CD4-positive, alpha-beta memory T cell (primary cell): ENCODE measurements at regions not wholly inside any gene's neighbourhood (a gene's known extent, or its start where the extent isn't known, plus 50 kb on each side); places are given as distances from the start of the nearest gene placed in this dataset.

Experiments used
- CTCF ChIA-PET: fragments of 350-600 bp; sonication (Branson Sonifier 250); formaldehyde crosslinking; loops from one replicate; lab custom pipeline; 2021; ENCODE audit warnings: inconsistent platforms; ENCODE audit not compliant: partially characterized antibody; lab: Charles Lee
- POLR2A ChIA-PET: fragments of 350-600 bp; sonication (Branson Sonifier 250); formaldehyde crosslinking; loops from one replicate; lab custom pipeline; 2021; ENCODE audit not compliant: partially characterized antibody; lab: Charles Lee
- DNase-seq, 5 donors: peaks; one replicate each; pipeline versions ENCODE4 v3.0.0 to v3.0.0-alpha.2; 2020 to 2022; ENCODE audit warnings: mixed read lengths in 1 of 5
- H3K27ac ChIP-seq: one replicate; pipeline ENCODE4 v1.7.0; 2013; ENCODE audit warnings: low read depth, low read length
- H3K27me3 ChIP-seq: 2 replicates; pipeline ENCODE4 v1.7.0; 2013; ENCODE audit warnings: mild to moderate bottlenecking, low read length, moderate library complexity; ENCODE audit not compliant: insufficient read depth
- H3K36me3 ChIP-seq: 2 replicates; pipeline ENCODE4 v1.7.0; 2013; ENCODE audit warnings: mild to moderate bottlenecking, low read length, moderate library complexity; ENCODE audit not compliant: insufficient read depth
- H3K4me1 ChIP-seq: 2 replicates; pipeline ENCODE4 v1.7.0; 2013; ENCODE audit warnings: mild to moderate bottlenecking, low read length, moderate library complexity; ENCODE audit not compliant: insufficient read depth
- H3K4me3 ChIP-seq, 2 donors: one replicate each; pipeline ENCODE4 v1.7.0; 2013; ENCODE audit warnings: low read length in 2 of 2, mild to moderate bottlenecking in 1 of 2
- H3K9me3 ChIP-seq, 2 donors: one replicate each; pipeline ENCODE4 v1.7.0; 2013; ENCODE audit warnings: low read length in 2 of 2, control low read depth in 1 of 2; ENCODE audit not compliant: control insufficient read depth in 1 of 2
- H3K27ac Mint-ChIP-seq, 7 donors: one replicate each; pipeline ENCODE4 v1.8.0; 2020 to 2021; ENCODE audit warnings: mixed read lengths in 7 of 7, mild to moderate bottlenecking in 6 of 7, inconsistent platforms in 3 of 7, moderate library complexity in 3 of 7
- H3K27me3 Mint-ChIP-seq, 2 donors: one replicate each; pipeline ENCODE4 v1.8.0; 2020 to 2021; ENCODE audit warnings: mixed read lengths in 2 of 2
- H3K36me3 Mint-ChIP-seq, 2 donors: one replicate each; pipeline ENCODE4 v1.8.0; 2020 to 2021; ENCODE audit warnings: mixed read lengths in 2 of 2, inconsistent platforms in 1 of 2, mild to moderate bottlenecking in 1 of 2
- H3K4me1 Mint-ChIP-seq, 4 donors: one replicate each; pipeline ENCODE4 v1.8.0; 2020 to 2021; ENCODE audit warnings: mixed read lengths in 4 of 4, mild to moderate bottlenecking in 1 of 4
- H3K4me3 Mint-ChIP-seq, 8 donors: one replicate each; pipeline ENCODE4 v1.8.0; 2020 to 2021; ENCODE audit warnings: mixed read lengths in 8 of 8, mild to moderate bottlenecking in 7 of 8, moderate library complexity in 6 of 8, inconsistent platforms in 3 of 8
- H3K9me3 Mint-ChIP-seq, 8 donors: one replicate each; pipeline ENCODE4 v1.8.0; 2020 to 2021; ENCODE audit warnings: mixed read lengths in 8 of 8, mild to moderate bottlenecking in 5 of 8, inconsistent platforms in 3 of 8, moderate library complexity in 1 of 8
- intact Hi-C: fragments of 100-400 bp; cut with micrococcal nuclease; formaldehyde crosslinking; loops from one replicate; pipeline ENCODE4 v1.15.1; 2023

DNA sequence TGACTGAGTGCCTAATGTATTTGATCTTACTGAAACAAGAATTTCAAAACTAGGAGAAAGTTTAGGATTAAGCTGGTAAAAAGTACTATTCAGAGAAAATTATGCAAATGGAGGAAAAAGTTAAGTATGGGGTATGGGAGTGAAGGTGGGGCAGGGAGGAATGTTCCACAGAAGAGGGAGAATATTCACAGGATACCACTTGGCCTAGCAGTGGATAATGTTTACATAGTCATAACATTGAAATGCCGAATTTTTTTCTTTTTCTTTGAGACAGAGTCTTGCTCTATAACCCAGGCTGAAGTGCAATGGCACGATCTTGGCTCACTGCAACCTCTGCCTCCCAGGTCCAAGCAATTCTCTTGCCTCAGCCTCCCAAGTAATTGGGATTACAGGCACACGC is 61.2 kb upstream of the LMNB1 start:
- CTCF ChIA-PET, result interaction anchor here (0.7 kb wide), 1 partner anchor 64 kb away, joined by 3 read pairs; no protein-coding TSS in a partner anchor
- POLR2A ChIA-PET, result no interaction called here
- Histone ChIP-seq H3K27me3 (no peaks in the 10 kb centered on the region), H3K9me3 (no peaks in the 10 kb centered on the region), H3K4me1 (peaks cover 4% of the 10 kb centered on the region), H3K27ac (no peak overlapping the region), H3K36me3 (no peaks in the 10 kb centered on the region), H3K4me3 (no peak overlapping the region)
- Mint-ChIP-seq H3K27me3 (peaks cover 3% of the 10 kb centered on the region in 2 donors), H3K27ac (no peak overlapping the region), H3K4me1 (peaks cover 0 to 5% (median 4%) of the 10 kb centered on the region in 4 donors), H3K4me3 (no peak overlapping the region), H3K36me3 (no peaks in the 10 kb centered on the region), H3K9me3 (peaks cover 0 to 2% (median 0%) of the 10 kb centered on the region in 8 donors)
- DNase-seq, result no peak
- intact Hi-C loops, result no loop called here

DNA sequence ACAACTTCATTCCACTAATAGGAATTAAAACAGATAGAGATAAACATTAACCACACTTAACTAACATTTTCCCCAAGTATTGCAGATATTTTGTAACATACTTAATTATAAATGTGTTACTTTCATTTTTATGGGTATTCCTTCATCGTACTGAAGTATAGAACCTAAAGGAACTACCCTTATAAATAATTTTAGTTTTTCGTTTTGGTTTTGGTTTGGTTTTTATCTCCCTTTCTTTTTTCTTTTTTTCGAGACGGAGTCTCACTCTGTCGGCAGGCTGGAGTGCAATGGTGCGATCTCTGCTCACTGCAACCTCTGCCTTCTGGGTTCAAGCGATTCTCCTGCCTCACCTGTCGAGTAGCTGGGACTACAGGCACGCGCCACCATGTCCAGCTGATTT is 60.1 kb upstream of the LMNB1 start:
- Mint-ChIP-seq H3K27ac (peak overlapping the region in 1 of 7 donors; percentile 43), H3K4me1 (peaks cover 0 to 5% (median 4%) of the 10 kb centered on the region in 4 donors), H3K9me3 (peaks cover 0 to 2% (median 0%) of the 10 kb centered on the region in 8 donors), H3K36me3 (no peaks in the 10 kb centered on the region), H3K4me3 (peak overlapping the region in 3 of 8 donors; percentile 36 to 59 (median 57)), H3K27me3 (peaks cover 3 to 4% of the 10 kb centered on the region in 2 donors)
- ChIA-PET POLR2A (no interaction called here), CTCF (no interaction called here)
- Histone ChIP-seq H3K27ac (no peak overlapping the region), H3K4me1 (peaks cover 4% of the 10 kb centered on the region), H3K9me3 (no peaks in the 10 kb centered on the region), H3K36me3 (no peaks in the 10 kb centered on the region), H3K27me3 (no peaks in the 10 kb centered on the region), H3K4me3 (no peak overlapping the region)
- DNase-seq, result no peak
- intact Hi-C loops, result no loop called here

DNA sequence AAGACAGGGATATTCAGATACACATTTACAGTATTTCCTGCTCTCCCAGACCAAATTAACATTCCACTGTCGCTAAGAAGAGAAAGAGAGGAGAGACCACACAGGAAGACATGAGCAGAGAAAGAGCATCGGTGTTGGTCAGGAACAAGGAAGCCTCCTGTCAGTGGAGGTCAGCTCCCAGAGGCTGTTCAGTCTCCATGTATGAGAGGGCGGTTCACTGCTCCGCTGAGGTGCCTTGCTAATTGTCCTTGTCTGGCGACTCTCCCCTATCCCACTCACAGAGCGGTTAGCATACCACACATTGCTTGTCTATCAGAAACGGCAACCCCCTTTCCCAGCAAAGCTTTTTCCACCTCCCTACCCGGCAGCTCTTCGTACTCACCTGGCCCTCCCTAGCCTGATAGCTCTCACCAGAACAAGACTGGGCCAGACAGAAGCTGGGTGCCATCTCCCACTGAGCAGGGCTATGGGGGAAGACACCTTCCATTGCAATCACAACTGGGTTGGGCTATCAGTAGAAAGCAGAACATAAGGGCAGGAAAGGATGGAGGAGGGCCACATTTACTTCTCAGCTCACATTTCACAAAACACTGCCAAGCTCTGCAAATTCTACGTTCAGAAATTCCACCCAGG is 58.6 kb upstream of the LMNB1 start:
- Mint-ChIP-seq H3K9me3 (peaks cover 0 to 2% (median 0%) of the 10 kb centered on the region in 8 donors), H3K36me3 (no peaks in the 10 kb centered on the region), H3K4me3 (no peak overlapping the region), H3K27me3 (peaks cover 0 to 1% of the 10 kb centered on the region in 2 donors), H3K4me1 (peaks cover 0 to 5% (median 4%) of the 10 kb centered on the region in 4 donors), H3K27ac (peak overlapping the region in 1 of 7 donors; percentile 1)
- ChIA-PET CTCF (interaction anchor here (1.0 kb wide), 1 partner anchor 62 kb away, joined by 3 read pairs; no protein-coding TSS in a partner anchor), POLR2A (no interaction called here)
- Histone ChIP-seq H3K36me3 (no peaks in the 10 kb centered on the region), H3K4me3 (no peak overlapping the region), H3K4me1 (peaks cover 4% of the 10 kb centered on the region), H3K27me3 (no peaks in the 10 kb centered on the region), H3K27ac (no peak overlapping the region), H3K9me3 (no peaks in the 10 kb centered on the region)
- intact Hi-C loops, result no loop called here
- DNase-seq, result no peak

DNA sequence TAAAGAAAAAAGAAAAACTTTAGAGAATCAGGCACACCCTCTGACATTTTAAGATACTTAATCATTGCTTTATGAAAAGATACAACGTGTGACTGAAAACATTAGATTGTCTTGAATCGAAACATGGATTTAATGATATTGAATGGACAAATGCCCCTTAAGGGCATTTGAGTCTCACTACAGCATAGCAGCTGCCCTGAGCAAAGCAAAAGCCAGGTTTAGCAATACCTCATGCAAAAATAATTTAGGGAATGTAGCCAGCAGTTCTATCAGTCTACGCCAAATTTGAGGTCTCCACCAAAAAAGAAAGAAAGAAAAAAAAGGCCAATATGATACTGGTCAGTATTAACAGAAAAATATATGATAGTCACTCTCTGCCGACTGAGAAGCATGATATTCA is 56.6 kb upstream of the LMNB1 start:
- peaks cover 0 to 5% (median 4%) of the 10 kb centered on the region in 4 donors for H3K4me1 Mint-ChIP-seq
- Histone ChIP-seq H3K27ac (no peak overlapping the region), H3K36me3 (no peaks in the 10 kb centered on the region), H3K4me3 (no peak overlapping the region), H3K27me3 (no peaks in the 10 kb centered on the region), H3K9me3 (no peaks in the 10 kb centered on the region), H3K4me1 (peaks cover 4% of the 10 kb centered on the region)
- no peak for DNase-seq
- H3K36me3 Mint-ChIP-seq, result no peaks in the 10 kb centered on the region
- H3K27me3 Mint-ChIP-seq, result peaks cover 0 to 2% of the 10 kb centered on the region in 2 donors
- H3K27ac Mint-ChIP-seq, result no peak overlapping the region
- ChIA-PET POLR2A (no interaction called here), CTCF (no interaction called here)
- H3K4me3 Mint-ChIP-seq, result no peak overlapping the region
- intact Hi-C loops, result no loop called here
- peaks cover 0 to 6% (median 0%) of the 10 kb centered on the region in 8 donors for H3K9me3 Mint-ChIP-seq

DNA sequence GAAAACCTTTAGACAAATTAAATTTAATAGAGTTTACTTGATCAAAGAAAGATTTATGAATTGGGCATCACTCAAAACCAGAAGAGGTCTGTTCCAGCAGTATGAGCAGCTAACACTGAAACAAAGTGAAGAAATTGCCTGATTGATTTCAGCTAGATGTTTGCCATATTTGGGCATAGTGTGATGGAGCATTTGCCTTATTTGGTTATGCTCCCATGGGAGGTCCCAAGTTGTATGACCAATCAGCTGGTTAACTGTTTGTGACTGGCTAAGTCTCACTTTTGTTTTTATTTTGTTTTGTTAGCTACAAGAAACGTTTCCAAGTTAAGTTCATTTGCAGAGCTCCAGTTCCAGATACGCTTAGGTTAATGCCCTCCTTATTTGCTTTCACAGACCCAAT is 53.3 kb upstream of the LMNB1 start:
- H3K27ac ChIP-seq, result no peak overlapping the region
- H3K4me1 Mint-ChIP-seq, result no peaks in the 10 kb centered on the region
- no peak overlapping the region for H3K4me3 ChIP-seq
- DNase-seq, result no peak
- peaks cover 0 to 4% (median 0%) of the 10 kb centered on the region in 8 donors for H3K9me3 Mint-ChIP-seq
- H3K27me3 Mint-ChIP-seq, result peaks cover 0 to 2% of the 10 kb centered on the region in 2 donors
- no peaks in the 10 kb centered on the region for H3K9me3 ChIP-seq
- POLR2A ChIA-PET, result no interaction called here
- intact Hi-C loops, result no loop called here
- CTCF ChIA-PET, result interaction anchor here (1.0 to 2.1 kb wide), 3 partner anchors 46 to 54 kb away, joined by 3 to 4 read pairs (median 3); no protein-coding TSS in a partner anchor
- H3K27ac Mint-ChIP-seq, result no peak overlapping the region
- no peaks in the 10 kb centered on the region for H3K27me3 ChIP-seq
- H3K36me3 Mint-ChIP-seq, result no peaks in the 10 kb centered on the region
- no peaks in the 10 kb centered on the region for H3K36me3 ChIP-seq
- no peak overlapping the region for H3K4me3 Mint-ChIP-seq
- no peaks in the 10 kb centered on the region for H3K4me1 ChIP-seq
